OCI-LY3 (cell line): ENCODE measurements at regions not wholly inside any gene's neighbourhood (a gene's known extent, or its start where the extent isn't known, plus 50 kb on each side); places are given as distances from the start of the nearest gene placed in this dataset.

ENCODE experiments used
- H2AFZ ChIP-seq: fragments of 200-600, 300-600 bp; shearing (Covaris generic); 2 replicates; pipeline ENCODE4 v1.6.0; 2014; ENCODE audit warnings: antibody characterized with exemption, low read depth, low read length
- H3K27ac ChIP-seq: fragments of 200-600, 300-600 bp; sonication (generic); 2 replicates; pipeline ENCODE4 v1.5.1; 2014; ENCODE audit warnings: mild to moderate bottlenecking, low read length, moderate library complexity, mixed read lengths
- H3K27me3 ChIP-seq: fragments of 200-600, 300-600 bp; sonication (generic); 2 replicates; pipeline ENCODE4 v1.6.1; 2014; ENCODE audit warnings: low read depth, low read length, mixed read lengths
- H3K36me3 ChIP-seq: fragments of 200-600, 300-600 bp; sonication (generic); replicated peaks from 2 replicates; pipeline ENCODE3; 2014; ENCODE audit warnings: low read depth, low read length, mixed read lengths
- H3K4me1 ChIP-seq: fragments of 300-600, 200-600 bp; sonication (generic); 2 replicates; pipeline ENCODE4 v1.6.1; 2014; ENCODE audit warnings: low read length, mixed read lengths
- H3K4me2 ChIP-seq: fragments of 200-600, 300-600 bp; sonication (generic); 2 replicates; pipeline ENCODE4 v1.6.1; 2014; ENCODE audit warnings: low read length, mixed read lengths
- H3K4me3 ChIP-seq: fragments of 300-600, 200-600 bp; sonication (generic); 2 replicates; pipeline ENCODE4 v1.5.1; 2014; ENCODE audit warnings: antibody characterized with exemption, mild to moderate bottlenecking, low read length, moderate library complexity
- H3K79me2 ChIP-seq: fragments of 300-600, 200-600 bp; shearing (Covaris generic); 2 replicates; pipeline ENCODE4 v1.6.1; 2014; ENCODE audit warnings: mild to moderate bottlenecking, low read length, mixed read lengths
- H3K9ac ChIP-seq: fragments of 300-600, 200-600 bp; shearing (Covaris generic); 2 replicates; pipeline ENCODE4 v1.6.0; 2014; ENCODE audit warnings: mild to moderate bottlenecking, low read length, moderate library complexity
- H3K9me3 ChIP-seq: fragments of 200-600, 300-600 bp; shearing (Covaris generic); 2 replicates; pipeline ENCODE4 v1.6.1; 2014; ENCODE audit warnings: low read length, mixed read lengths; ENCODE audit not compliant: insufficient read depth
- H4K20me1 ChIP-seq: fragments of 200-600, 300-600 bp; sonication (generic); 2 replicates; pipeline ENCODE4 v1.6.1; 2016; ENCODE audit warnings: low read length, mixed read lengths; ENCODE audit not compliant: insufficient read depth
- CTCF ChIP-seq: fragments of 200-600, 300-600 bp; sonication (generic); IDR thresholded peaks from 2 replicates; pipeline ENCODE4 v1.5.1; 2014; ENCODE audit warnings: antibody characterized with exemption, low read length, low read depth
- EZH2phosphoT487 ChIP-seq: fragments of 200-600 bp; shearing (Covaris generic); IDR thresholded peaks from 2 replicates; pipeline ENCODE4 v1.6.1; 2018; ENCODE audit warnings: antibody characterized with exemption, mixed run types, low read depth

GRCh38 chr15:69696946-69697345 is 244.3 kb downstream of the RPLP1 start:
- H4K20me1 ChIP-seq, result no peaks in the 10 kb centered on the region
- H3K27ac ChIP-seq, result no peak overlapping the region
- peak overlapping the region; percentile 59 for H3K4me2 ChIP-seq
- no peak overlapping the region for H3K9ac ChIP-seq
- no peaks in the 10 kb centered on the region for H3K79me2 ChIP-seq
- H3K4me3 ChIP-seq, result no peak overlapping the region
- H3K9me3 ChIP-seq, result no peaks in the 10 kb centered on the region
- H3K4me1 ChIP-seq, result peaks cover 24% of the 10 kb centered on the region
- no peaks in the 10 kb centered on the region for H3K36me3 ChIP-seq
- TF ChIP-seq EZH2phosphoT487, result no peak
- TF ChIP-seq CTCF, result no peak
- no peak overlapping the region for H2AFZ ChIP-seq
- H3K27me3 ChIP-seq, result peaks cover 87% of the 10 kb centered on the region

GRCh38 chr15:69697916-69698315 is 245.3 kb downstream of the RPLP1 start:
- TF ChIP-seq EZH2phosphoT487 (no peak), CTCF (no peak)
- Histone ChIP-seq H3K4me1 (peaks cover 24% of the 10 kb centered on the region), H2AFZ (no peak overlapping the region), H3K36me3 (no peaks in the 10 kb centered on the region), H3K79me2 (no peaks in the 10 kb centered on the region), H3K9ac (no peak overlapping the region), H3K4me2 (peak overlapping the region; percentile 59), H3K27me3 (peaks cover 87% of the 10 kb centered on the region), H4K20me1 (no peaks in the 10 kb centered on the region), H3K27ac (no peak overlapping the region), H3K4me3 (peak overlapping the region; percentile 5), H3K9me3 (no peaks in the 10 kb centered on the region)

- no peak overlapping the region for H2AFZ ChIP-seq
- no peaks in the 10 kb centered on the region for H3K36me3 ChIP-seq
- no peaks in the 10 kb centered on the region for H4K20me1 ChIP-seq
- H3K79me2 ChIP-seq, result no peaks in the 10 kb centered on the region
- H3K27ac ChIP-seq, result no peak overlapping the region
- H3K27me3 ChIP-seq, result peaks cover 87% of the 10 kb centered on the region
- TF ChIP-seq EZH2phosphoT487 (no peak), CTCF (no peak)
- no peak overlapping the region for H3K4me3 ChIP-seq
- no peak overlapping the region for H3K4me2 ChIP-seq
- no peaks in the 10 kb centered on the region for H3K9me3 ChIP-seq
- no peak overlapping the region for H3K9ac ChIP-seq
- peaks cover 22% of the 10 kb centered on the region for H3K4me1 ChIP-seq
Measured at GRCh38 chr15:69699096-69699495, 246.5 kb downstream of the RPLP1 start.

GRCh38 chr15:69700380-69700779 is 247.8 kb downstream of the RPLP1 start:
- Histone ChIP-seq H3K4me3 (no peak overlapping the region), H3K4me2 (no peak overlapping the region), H3K9ac (no peak overlapping the region), H3K27ac (no peak overlapping the region), H2AFZ (no peak overlapping the region), H3K36me3 (no peaks in the 10 kb centered on the region), H3K4me1 (peaks cover 22% of the 10 kb centered on the region), H4K20me1 (no peaks in the 10 kb centered on the region), H3K79me2 (no peaks in the 10 kb centered on the region), H3K9me3 (no peaks in the 10 kb centered on the region), H3K27me3 (peaks cover 89% of the 10 kb centered on the region)
- TF ChIP-seq EZH2phosphoT487 (no peak), CTCF (no peak)
